Nephron (organoid): ENCODE measurements at regions not wholly inside any gene's neighbourhood (a gene's known extent, or its start where the extent isn't known, plus 50 kb on each side); places are given as distances from the start of the nearest gene placed in this dataset.

Experiments
- H3K27ac Mint-ChIP-seq, 3 experiments: 2 replicates each; pipeline ENCODE4 v1.8.0; 2020; ENCODE audit warnings: mixed read lengths in 3 of 3, mild to moderate bottlenecking in 2 of 3, moderate library complexity in 1 of 3
- H3K27me3 Mint-ChIP-seq: 2 replicates; pipeline ENCODE4 v1.8.0; 2021; ENCODE audit warnings: low read depth, mild to moderate bottlenecking, moderate library complexity, mixed read lengths
- H3K36me3 Mint-ChIP-seq: 2 replicates; pipeline ENCODE4 v1.8.0; 2020; ENCODE audit warnings: low read depth, mixed read lengths
- H3K4me1 Mint-ChIP-seq: 2 replicates; pipeline ENCODE4 v1.8.0; 2020; ENCODE audit warnings: mixed read lengths
- H3K4me3 Mint-ChIP-seq, 3 experiments: 2 replicates each; pipeline ENCODE4 v1.8.0; 2020; ENCODE audit warnings: mild to moderate bottlenecking in 3 of 3, mixed read lengths in 3 of 3, moderate library complexity in 2 of 3
- H3K9me3 Mint-ChIP-seq: 2 replicates; pipeline ENCODE4 v1.8.0; 2020; ENCODE audit warnings: mixed read lengths
- TF ChIP-seq, protein P1 (sequence below), 3 experiments: fragments of 200-600 bp; sonication (generic); IDR thresholded peaks; one replicate each; pipeline ENCODE4 v1.5.0; 2021; ENCODE audit warnings: antibody characterized with exemption in 3 of 3; ENCODE audit not compliant: unreplicated experiment in 3 of 3

DNA sequence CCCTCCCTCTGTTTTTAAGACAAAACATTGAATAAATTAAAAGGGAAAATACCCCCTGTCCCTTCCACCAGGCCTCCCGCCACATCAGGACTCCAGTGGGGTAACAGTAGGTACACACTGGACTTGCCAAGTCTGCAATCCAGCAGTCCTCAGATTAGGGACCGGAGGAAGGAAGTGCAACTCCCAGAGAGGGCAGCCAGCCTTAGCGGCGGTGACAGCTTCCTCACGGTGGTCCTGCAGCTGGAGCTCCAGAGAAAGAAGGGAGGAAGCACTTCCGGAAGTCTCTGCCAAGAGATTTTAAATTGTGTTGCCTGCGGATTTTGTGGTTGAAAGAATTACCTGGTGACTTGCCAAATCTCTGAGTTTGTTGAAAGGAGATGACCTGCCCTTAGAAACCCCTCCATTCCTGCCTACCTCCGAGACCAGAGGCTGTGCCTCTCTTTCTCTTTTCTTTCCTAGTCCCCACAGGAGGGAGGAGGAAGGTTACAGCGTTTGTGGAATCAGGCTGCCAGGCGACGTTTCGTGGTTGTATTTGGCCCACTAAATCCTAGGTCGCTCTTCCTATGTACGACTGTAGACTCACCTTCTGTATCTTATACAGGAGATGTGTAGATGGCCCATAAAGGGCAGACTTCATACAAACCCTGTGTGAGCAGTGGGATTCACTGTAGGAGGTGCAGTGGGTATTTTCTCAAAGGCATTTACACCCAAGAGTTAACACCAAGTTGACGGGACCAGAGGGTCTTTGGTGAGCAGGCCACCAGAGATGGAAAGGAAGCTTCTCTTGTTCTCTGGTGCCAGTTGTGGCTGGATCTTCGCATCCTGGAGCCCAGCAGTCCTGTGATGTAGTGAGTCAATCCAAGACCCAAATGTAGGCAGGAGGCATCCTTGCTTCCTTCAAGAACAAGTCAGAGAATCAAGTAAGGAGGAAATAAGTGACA lies 77.9 kb downstream of the INSIG1 start:
- peaks cover 38% of the 10 kb centered on the region for H3K4me1 Mint-ChIP-seq
- H3K27me3 Mint-ChIP-seq: peaks cover 100% of the 10 kb centered on the region
- TF ChIP-seq, protein P1, sequence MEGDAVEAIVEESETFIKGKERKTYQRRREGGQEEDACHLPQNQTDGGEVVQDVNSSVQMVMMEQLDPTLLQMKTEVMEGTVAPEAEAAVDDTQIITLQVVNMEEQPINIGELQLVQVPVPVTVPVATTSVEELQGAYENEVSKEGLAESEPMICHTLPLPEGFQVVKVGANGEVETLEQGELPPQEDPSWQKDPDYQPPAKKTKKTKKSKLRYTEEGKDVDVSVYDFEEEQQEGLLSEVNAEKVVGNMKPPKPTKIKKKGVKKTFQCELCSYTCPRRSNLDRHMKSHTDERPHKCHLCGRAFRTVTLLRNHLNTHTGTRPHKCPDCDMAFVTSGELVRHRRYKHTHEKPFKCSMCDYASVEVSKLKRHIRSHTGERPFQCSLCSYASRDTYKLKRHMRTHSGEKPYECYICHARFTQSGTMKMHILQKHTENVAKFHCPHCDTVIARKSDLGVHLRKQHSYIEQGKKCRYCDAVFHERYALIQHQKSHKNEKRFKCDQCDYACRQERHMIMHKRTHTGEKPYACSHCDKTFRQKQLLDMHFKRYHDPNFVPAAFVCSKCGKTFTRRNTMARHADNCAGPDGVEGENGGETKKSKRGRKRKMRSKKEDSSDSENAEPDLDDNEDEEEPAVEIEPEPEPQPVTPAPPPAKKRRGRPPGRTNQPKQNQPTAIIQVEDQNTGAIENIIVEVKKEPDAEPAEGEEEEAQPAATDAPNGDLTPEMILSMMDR (IDR thresholded peaks at IDR 0.05; ENCODE audit: unreplicated experiment in 3 of 3): no peak
- H3K4me3 Mint-ChIP-seq: peak overlapping the region; percentile 19 to 75 (median 55)
- H3K9me3 Mint-ChIP-seq: peaks cover 7% of the 10 kb centered on the region
- H3K36me3 Mint-ChIP-seq: no peaks in the 10 kb centered on the region
- H3K27ac Mint-ChIP-seq: no peak overlapping the region

DNA sequence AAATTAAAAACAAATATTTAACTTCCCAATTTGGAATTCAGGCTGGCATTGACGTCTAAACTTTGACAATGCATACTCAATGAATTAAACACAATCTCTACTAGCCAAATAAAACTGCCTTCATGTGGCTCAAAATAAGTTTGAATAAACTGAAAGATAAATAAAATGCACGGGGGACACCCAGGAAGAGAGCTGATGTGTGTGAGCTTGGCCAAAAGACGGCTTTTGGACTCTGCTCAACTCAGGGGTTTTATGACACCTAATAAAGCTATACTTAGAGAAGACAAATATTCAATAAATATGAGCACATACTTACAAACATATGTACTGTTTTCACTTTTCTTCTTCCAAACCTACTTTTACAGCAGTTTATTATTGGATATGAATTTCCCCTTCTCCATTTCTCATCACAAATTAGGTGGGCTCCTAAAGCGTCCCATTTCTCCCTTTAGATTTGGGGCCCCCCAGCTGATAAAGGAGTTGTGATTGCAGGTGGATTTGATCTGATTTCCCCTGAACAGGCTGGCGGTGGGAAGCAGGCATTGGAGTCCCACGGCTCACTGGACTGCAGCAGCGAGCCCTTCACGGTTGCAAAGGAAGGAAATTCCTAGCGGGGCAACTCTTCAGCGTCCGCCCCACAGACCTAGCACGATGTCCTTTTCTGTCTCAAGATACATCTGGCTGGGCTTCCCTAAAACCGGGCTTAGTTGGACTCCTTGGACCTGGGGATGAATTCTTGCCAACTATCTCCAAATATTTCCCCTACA lies 79.6 kb downstream of the INSIG1 start:
- no peaks in the 10 kb centered on the region for H3K36me3 Mint-ChIP-seq

DNA sequence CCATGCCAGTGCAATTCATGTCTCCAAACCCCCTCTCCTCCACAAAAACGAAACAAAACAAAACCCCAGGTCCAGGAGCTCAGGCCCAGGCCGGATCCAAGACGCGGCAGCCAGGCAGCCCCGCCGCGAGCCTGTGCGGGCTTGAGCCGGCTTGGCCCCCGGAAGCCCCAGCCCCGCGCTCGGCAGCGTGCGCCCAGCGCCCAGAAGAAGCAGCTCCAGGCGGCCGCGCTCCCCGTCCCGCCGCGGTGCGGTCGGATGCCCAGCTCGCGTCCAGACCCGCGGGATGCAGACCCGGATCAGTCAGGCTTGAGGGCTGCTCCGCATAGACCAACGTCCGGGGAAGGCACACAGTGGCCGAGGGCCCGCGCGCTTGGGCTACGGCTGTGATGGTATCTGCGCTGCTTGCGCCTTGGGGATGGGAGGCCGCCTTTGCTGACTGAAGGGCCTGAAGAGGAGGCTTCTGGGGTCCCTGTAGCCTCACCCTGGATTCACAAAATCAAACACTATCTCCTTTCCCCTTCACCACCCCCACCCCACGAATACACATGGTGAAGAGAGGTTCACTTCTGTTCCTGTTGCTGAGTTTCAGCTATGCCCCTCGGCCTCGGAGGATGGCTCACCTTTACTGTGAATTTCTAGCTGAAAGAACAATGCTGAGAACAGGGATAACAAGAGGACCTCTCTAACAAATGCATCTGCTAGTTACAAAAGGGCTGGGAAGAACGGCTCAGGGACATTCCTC lies 79.9 kb upstream of the EN2 start:
- no peak overlapping the region for H3K27ac Mint-ChIP-seq

More for the DNA sequence above, 79.6 kb downstream of the INSIG1 start:
- TF ChIP-seq, protein P1 (IDR thresholded peaks at IDR 0.05; ENCODE audit: unreplicated experiment in 3 of 3): no peak
- peak overlapping the region in 2 of 3 experiments; percentile 18 to 40 for H3K4me3 Mint-ChIP-seq
- H3K27me3 Mint-ChIP-seq: peaks cover 100% of the 10 kb centered on the region
- peaks cover 3% of the 10 kb centered on the region for H3K9me3 Mint-ChIP-seq
- peaks cover 50% of the 10 kb centered on the region for H3K4me1 Mint-ChIP-seq
- no peak overlapping the region for H3K27ac Mint-ChIP-seq

DNA sequence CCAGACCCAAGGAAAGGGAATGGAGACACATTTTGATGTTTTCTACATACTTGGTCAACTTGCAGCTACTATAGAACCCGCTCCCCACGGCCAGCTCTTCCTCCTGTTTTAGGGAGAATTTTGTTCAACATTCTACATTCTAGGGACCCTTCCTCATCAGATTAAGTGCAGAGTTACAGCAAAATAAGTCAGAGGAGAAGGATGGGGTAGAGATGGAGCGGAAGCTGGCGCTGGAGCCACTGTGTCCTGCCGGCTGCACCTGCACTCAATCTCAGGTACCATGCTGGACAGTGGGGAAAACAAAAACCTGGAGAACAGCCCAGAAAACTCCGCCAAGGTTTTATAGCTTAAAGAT lies 79.4 kb upstream of the EN2 start:
- Mint-ChIP-seq H3K36me3 (no peaks in the 10 kb centered on the region), H3K27me3 (peaks cover 100% of the 10 kb centered on the region), H3K27ac (no peak overlapping the region), H3K4me3 (no peak overlapping the region), H3K4me1 (peaks cover 42% of the 10 kb centered on the region), H3K9me3 (peaks cover 3% of the 10 kb centered on the region)
- TF ChIP-seq, protein P1 (IDR thresholded peaks at IDR 0.05; ENCODE audit: unreplicated experiment in 3 of 3): no peak

More for the DNA sequence above, 79.9 kb upstream of the EN2 start:
- TF ChIP-seq, protein P1 (IDR thresholded peaks at IDR 0.05; ENCODE audit: unreplicated experiment in 3 of 3): no peak
- Mint-ChIP-seq H3K36me3 (no peaks in the 10 kb centered on the region), H3K4me3 (peak overlapping the region in 2 of 3 experiments; percentile 18 to 40), H3K27me3 (peaks cover 100% of the 10 kb centered on the region), H3K9me3 (peaks cover 3% of the 10 kb centered on the region), H3K4me1 (peaks cover 47% of the 10 kb centered on the region)

DNA sequence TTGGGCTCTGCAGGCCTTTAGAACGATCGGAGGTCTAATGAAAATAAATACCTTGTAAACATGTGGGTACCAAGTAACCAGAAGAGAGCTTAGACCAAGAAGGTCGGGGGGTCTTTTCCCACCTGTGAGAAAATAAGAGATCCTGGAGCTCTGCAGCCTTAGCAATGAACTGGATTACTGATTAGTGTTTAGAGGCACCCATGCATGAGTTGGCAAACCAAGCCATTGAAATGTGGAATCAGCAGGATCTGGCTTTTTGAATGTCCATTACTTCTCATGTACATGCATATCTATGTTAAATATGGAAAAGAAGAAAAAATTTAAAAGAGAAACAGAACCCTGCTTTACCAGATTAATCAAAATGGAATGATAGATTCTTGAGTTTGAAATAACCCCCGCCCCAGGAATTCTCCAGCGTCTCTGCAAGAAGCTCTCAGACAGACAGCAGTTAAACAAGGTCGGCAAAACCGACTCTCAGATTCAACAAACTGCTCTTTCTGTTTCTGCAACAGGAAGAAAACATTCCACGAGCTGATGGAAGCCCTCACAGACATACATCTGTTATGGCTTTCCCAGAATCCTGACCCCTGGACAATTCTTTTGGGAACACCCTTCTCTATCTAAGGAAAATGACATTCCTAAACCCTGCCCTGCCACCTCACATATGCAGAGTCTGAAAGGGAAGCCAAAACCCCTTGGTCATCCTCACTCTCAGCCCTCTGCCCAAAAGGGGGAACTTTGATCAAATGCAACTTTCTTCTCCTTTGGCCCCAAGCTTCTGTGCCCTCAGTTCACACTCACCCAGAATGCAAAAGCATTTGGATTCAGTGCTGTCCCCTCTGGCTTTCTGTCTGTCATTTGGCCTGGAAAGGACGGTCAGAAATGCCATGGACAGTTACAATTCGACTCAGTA lies 78.7 kb upstream of the EN2 start:
- no peaks in the 10 kb centered on the region for H3K36me3 Mint-ChIP-seq
- H3K4me1 Mint-ChIP-seq: peaks cover 39% of the 10 kb centered on the region
- peaks cover 100% of the 10 kb centered on the region for H3K27me3 Mint-ChIP-seq
- no peak overlapping the region for H3K27ac Mint-ChIP-seq
- H3K4me3 Mint-ChIP-seq: no peak overlapping the region
- TF ChIP-seq, protein P1 (IDR thresholded peaks at IDR 0.05; ENCODE audit: unreplicated experiment in 3 of 3): no peak
- peaks cover 3% of the 10 kb centered on the region for H3K9me3 Mint-ChIP-seq
